ENCODE measurements at regions not wholly inside any gene's neighbourhood (a gene's known extent, or its start where the extent isn't known, plus 50 kb on each side); places are given as distances from the start of the nearest gene placed in this dataset.

GRCh38 chr6:6736791-6737654 lies 148.5 kb downstream of the LY86 start:
- TF ChIP-seq POLR2AphosphoS5 (IDR thresholded peaks at IDR 0.05; ENCODE audit: low read depth, low read length) (no peak), TAF1 (IDR thresholded peaks at IDR 0.05; ENCODE audit: borderline replicate concordance, insufficient read depth, low read length) (no peak), SIN3A (IDR thresholded peaks at IDR 0.05; ENCODE audit: borderline replicate concordance, insufficient read depth, low read length) (no peak), FOXP2 (optimal IDR thresholded peaks at IDR 0.05; ENCODE audit: borderline replicate concordance, extremely low read depth, extremely low read length, insufficient read depth) (no peak), REST (IDR thresholded peaks at IDR 0.05; ENCODE audit: insufficient read depth in 1 of 2, low read depth in 2 of 2, low read length in 2 of 2) (no peak)
